NT2/D1 (cell line): ENCODE measurements at regions not wholly inside any gene's neighbourhood (a gene's known extent, or its start where the extent isn't known, plus 50 kb on each side); places are given as distances from the start of the nearest gene placed in this dataset.

Experiments
- DNase-seq: peaks from one replicate; pipeline ENCODE4 v3.0.0-alpha.2; 2011; ENCODE audit warnings: low read depth, low spot score
- H3K27me3 ChIP-seq: 2 replicates; pipeline ENCODE4 v1.6.0; 2011; ENCODE audit warnings: mild to moderate bottlenecking; ENCODE audit not compliant: insufficient read length, insufficient read depth
- H3K36me3 ChIP-seq: 2 replicates; pipeline ENCODE4 v1.6.1; 2011; ENCODE audit warnings: mild to moderate bottlenecking, low read length, mixed read lengths; ENCODE audit not compliant: insufficient read depth, insufficient read length
- H3K4me1 ChIP-seq: 2 replicates; pipeline ENCODE4 v1.5.1; 2011; ENCODE audit not compliant: insufficient read depth, insufficient read length
- H3K4me3 ChIP-seq: 2 replicates; pipeline ENCODE4 v1.5.1; 2011; ENCODE audit warnings: low read depth; ENCODE audit not compliant: insufficient read length
- H3K9ac ChIP-seq: 2 replicates; pipeline ENCODE4 v1.6.0; 2011; ENCODE audit warnings: low read depth; ENCODE audit not compliant: insufficient read length
- H3K9me3 ChIP-seq: 2 replicates; pipeline ENCODE4 v1.5.1; 2011; ENCODE audit warnings: mild to moderate bottlenecking, low read length; ENCODE audit not compliant: insufficient read depth
- SUZ12 ChIP-seq: IDR thresholded peaks from 2 replicates; pipeline ENCODE4 v1.6.1; 2011; ENCODE audit not compliant: insufficient read length, insufficient read depth; ENCODE audit errors: extremely low read depth
- YY1 ChIP-seq: IDR thresholded peaks from 2 replicates; pipeline ENCODE4 v1.6.1; 2011; ENCODE audit not compliant: insufficient read length, insufficient read depth
- ZNF274 ChIP-seq: IDR thresholded peaks from 2 replicates; pipeline ENCODE4 v1.6.1; 2011; ENCODE audit warnings: mild to moderate bottlenecking, low read depth, low read length

DNA sequence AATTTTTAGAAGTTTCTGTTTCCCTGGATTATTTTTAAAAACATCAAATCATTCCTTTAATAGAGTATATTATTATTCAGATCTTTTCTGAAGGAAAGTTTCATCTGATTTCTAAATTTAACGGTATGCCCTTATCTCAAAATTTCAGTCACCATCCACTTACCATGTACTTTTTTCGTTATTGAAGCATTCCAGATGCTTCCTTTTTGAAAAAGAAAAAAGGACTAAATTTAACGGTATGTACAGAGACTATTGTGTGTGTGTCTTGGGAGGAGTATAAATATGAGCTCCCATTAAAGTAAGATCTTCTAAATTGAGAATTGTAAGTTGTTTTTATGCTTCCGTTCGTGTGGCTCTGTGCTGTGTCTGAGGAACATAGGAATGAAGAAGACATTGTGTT is 517.4 kb upstream of the GOLIM4 start:
- DNase-seq: no peak
- Histone ChIP-seq H3K9me3 (no peaks in the 10 kb centered on the region), H3K4me1 (no peaks in the 10 kb centered on the region), H3K9ac (no peak overlapping the region), H3K4me3 (no peak overlapping the region), H3K27me3 (no peaks in the 10 kb centered on the region), H3K36me3 (no peaks in the 10 kb centered on the region)
- TF ChIP-seq SUZ12 (no peak), YY1 (no peak), ZNF274 (no peak)

DNA sequence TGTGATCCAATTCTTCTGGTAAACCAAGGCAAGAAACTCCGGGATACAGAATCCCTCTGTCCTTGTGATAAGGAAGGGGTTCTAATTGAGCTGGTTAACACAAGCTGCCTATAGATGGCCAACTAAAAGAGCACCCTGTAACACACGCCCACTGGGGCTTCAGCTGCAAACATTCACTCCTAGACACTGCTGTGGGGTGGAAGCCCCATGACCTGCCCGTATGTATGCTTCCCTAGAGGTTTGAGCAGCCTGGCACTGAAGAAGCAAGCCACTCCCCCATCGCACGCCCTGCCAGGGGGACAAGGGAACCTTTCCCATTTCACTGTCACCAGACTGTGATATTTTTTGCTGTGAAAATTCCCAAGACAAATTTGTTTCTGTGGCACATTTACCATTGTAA is 516.9 kb upstream of the GOLIM4 start:
- Histone ChIP-seq H3K27me3 (no peaks in the 10 kb centered on the region), H3K4me3 (no peak overlapping the region), H3K9ac (no peak overlapping the region), H3K4me1 (no peaks in the 10 kb centered on the region), H3K9me3 (no peaks in the 10 kb centered on the region), H3K36me3 (no peaks in the 10 kb centered on the region)
- DNase-seq: no peak
- no peak for TF ChIP-seq SUZ12
- TF ChIP-seq YY1: no peak
- TF ChIP-seq ZNF274: no peak

DNA sequence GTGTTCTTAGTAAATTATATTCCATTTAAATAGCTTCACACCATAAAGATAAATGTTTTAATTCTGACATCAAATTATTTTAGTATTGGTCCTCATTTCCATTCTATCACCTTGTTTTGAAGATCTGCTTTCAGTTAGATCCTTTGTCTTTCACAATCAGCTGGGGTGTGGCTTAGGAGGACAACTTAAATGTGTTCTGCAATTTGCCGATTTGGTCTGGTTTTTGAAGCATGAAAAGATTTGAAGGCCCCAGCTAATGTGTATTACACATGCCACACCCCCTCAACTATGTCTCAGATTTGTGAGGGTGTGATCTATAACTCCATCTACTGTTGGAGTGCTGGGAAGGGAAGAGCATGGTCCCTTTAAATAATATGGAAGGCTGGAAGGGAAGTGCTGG is 516.1 kb upstream of the GOLIM4 start:
- H3K4me3 ChIP-seq: no peak overlapping the region
- no peaks in the 10 kb centered on the region for H3K36me3 ChIP-seq
- H3K4me1 ChIP-seq: no peaks in the 10 kb centered on the region
- DNase-seq: no peak
- TF ChIP-seq ZNF274 (no peak), SUZ12 (no peak), YY1 (no peak)
- H3K9ac ChIP-seq: no peak overlapping the region
- no peaks in the 10 kb centered on the region for H3K27me3 ChIP-seq
- H3K9me3 ChIP-seq: no peaks in the 10 kb centered on the region

DNA sequence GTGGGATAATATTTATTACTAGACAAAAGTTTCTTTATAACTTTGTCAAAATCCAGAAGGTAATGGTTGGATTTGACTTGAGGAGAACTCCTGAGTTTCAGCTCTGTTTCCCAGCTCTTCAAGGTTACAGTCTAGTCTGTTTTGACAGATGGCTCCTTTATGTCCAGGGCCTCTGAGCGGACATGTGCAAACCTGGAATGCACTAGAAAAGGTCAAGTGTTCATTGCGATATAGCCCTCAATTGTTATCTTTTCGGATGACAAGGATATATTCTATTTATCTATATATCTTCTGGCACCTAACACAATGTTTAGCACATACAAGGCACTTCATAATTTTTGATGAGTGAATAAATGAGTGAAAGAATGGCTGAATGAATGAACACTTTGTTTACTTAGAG is 513.2 kb upstream of the GOLIM4 start:
- Histone ChIP-seq H3K4me3 (no peak overlapping the region), H3K9me3 (no peaks in the 10 kb centered on the region), H3K4me1 (no peaks in the 10 kb centered on the region), H3K27me3 (no peaks in the 10 kb centered on the region), H3K36me3 (no peaks in the 10 kb centered on the region), H3K9ac (no peak overlapping the region)
- no peak for DNase-seq
- TF ChIP-seq ZNF274 (no peak), SUZ12 (no peak), YY1 (no peak)

DNA sequence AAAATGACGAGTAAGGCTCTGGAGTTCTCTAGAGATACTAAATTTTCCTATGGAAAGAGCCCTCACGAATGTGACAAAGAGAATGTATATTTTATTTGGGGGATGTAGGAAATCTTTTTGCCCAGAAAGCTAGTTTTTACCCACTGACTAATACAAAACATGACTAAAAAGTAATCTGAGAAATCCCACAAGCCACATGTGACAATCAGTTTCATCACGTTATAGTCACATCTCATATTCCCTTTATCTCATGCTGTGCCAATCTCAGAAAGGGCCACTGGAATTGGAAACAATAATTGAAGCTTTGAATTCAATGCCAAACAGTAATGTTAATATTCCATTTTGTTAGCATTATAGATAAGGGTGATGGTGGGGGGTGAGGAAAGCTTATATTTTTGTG is 509.0 kb upstream of the GOLIM4 start:
- H3K9me3 ChIP-seq: no peaks in the 10 kb centered on the region
- TF ChIP-seq ZNF274 (no peak), SUZ12 (no peak), YY1 (no peak)
- no peaks in the 10 kb centered on the region for H3K27me3 ChIP-seq
- H3K36me3 ChIP-seq: no peaks in the 10 kb centered on the region
- no peak overlapping the region for H3K9ac ChIP-seq
- no peak for DNase-seq
- no peak overlapping the region for H3K4me3 ChIP-seq
- no peaks in the 10 kb centered on the region for H3K4me1 ChIP-seq

DNA sequence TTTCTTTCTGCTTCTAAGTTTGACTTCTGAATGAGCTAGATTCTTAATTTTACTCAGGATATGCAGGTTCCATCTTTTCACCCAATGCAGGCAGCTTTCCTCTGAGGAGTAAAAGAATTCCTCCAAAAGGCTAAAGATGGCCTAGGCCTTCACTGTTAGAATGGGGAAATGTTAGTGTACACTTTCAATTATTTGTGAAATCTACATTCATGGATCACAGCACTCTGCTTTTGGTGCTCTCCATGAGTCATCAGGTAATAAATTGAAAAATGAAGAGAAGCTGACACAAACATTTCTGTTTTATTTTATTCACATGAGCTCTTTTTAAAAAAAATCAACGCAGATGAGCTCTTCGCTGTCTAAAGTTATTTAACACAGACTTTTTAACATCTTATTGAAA is 502.5 kb upstream of the GOLIM4 start:
- TF ChIP-seq SUZ12 (no peak), ZNF274 (no peak), YY1 (no peak)

DNA sequence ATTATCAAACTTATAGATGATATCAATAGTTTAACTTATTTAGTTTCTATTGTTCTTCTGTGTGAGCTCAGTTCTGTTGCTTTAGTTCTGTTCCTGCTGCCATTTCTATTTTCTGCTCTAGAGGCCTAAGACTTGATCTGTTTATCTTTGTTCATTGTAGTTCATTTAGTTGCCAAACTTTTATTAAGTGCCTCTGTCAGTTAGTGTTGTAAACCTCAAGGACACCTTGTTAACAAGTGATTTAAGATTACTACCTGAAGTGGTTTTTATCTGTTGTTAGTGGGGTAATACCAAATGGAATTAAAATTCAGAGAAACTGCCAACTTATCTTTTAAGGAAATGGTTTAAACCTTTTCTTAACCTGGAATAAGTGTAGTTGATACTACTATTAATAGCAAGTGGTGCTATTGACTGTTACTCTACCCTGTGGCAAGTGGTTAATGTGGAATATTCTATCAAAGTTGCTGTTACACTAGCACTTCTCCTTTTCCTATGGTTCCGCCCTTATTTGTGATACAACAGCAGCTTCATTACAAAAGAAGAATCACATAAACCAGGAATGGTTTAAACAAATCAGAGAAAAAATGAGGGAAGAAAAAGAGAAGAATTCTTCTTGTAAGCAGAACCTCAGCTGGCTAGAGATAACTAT is 500.6 kb upstream of the GOLIM4 start:
- no peak for DNase-seq
- no peaks in the 10 kb centered on the region for H3K27me3 ChIP-seq
- no peak for TF ChIP-seq SUZ12
- no peak for TF ChIP-seq YY1
- TF ChIP-seq ZNF274: no peak
- H3K9ac ChIP-seq: no peak overlapping the region
- H3K4me1 ChIP-seq: no peaks in the 10 kb centered on the region
- no peaks in the 10 kb centered on the region for H3K9me3 ChIP-seq
- H3K4me3 ChIP-seq: no peak overlapping the region
- no peaks in the 10 kb centered on the region for H3K36me3 ChIP-seq

More for the DNA sequence above, 502.5 kb upstream of the GOLIM4 start:
- Histone ChIP-seq H3K4me1 (no peaks in the 10 kb centered on the region), H3K27me3 (no peaks in the 10 kb centered on the region), H3K9me3 (no peaks in the 10 kb centered on the region), H3K4me3 (no peak overlapping the region), H3K36me3 (no peaks in the 10 kb centered on the region), H3K9ac (no peak overlapping the region)
- no peak for DNase-seq

DNA sequence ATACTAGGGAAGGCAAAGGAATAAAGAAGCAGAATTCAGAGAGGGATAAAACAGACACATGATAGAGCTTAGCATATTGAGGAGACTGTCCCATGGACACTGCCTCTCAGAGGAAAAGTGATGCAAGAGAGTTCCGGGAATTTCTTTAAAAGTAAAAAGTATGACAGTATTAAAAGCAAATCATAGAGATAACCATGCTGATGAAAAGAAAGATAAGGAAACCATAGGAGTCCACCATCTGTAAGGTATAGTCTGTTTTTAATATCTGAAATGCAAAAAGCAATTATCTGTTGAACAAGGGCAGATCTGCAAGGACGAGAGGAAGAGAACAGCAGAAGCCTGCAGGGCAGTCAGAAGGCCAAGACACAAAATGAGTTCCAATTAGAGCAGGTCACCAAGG is 495.9 kb upstream of the GOLIM4 start:
- TF ChIP-seq ZNF274: no peak
- no peak for TF ChIP-seq YY1
- TF ChIP-seq SUZ12: no peak
- H3K27me3 ChIP-seq: no peaks in the 10 kb centered on the region
- H3K4me1 ChIP-seq: no peaks in the 10 kb centered on the region
- DNase-seq: no peak
- no peaks in the 10 kb centered on the region for H3K9me3 ChIP-seq
- no peak overlapping the region for H3K4me3 ChIP-seq
- H3K36me3 ChIP-seq: no peaks in the 10 kb centered on the region
- no peak overlapping the region for H3K9ac ChIP-seq
